Activated CD4-positive, alpha-beta memory T cell treated with anti-CD3 and anti-CD28 coated beads, Interleukin-2, amount 10 ng/mL, durations not matched to agents 7 days and 5 days (primary cell): ENCODE measurements at regions not wholly inside any gene's neighbourhood (a gene's known extent, or its start where the extent isn't known, plus 50 kb on each side); places are given as distances from the start of the nearest gene placed in this dataset.
"Not testable (repeated sequence)": the region's sequence is repeated elsewhere in the genome, so short reads cannot be mapped to it uniquely, and the experiment has no call there.

Source experiments
- CTCF ChIA-PET: fragments of 350-600 bp; sonication (Branson Sonifier 250); formaldehyde crosslinking; loops from one replicate; lab custom pipeline; 2021; ENCODE audit warnings: antibody characterized with exemption, inconsistent platforms; lab: Charles Lee
- POLR2A ChIA-PET: fragments of 350-600 bp; sonication (Branson Sonifier 250); formaldehyde crosslinking; loops from one replicate; lab custom pipeline; 2021; ENCODE audit warnings: antibody characterized with exemption; lab: Charles Lee
- DNase-seq: peaks from one replicate; pipeline ENCODE4 v3.0.0-alpha.2; 2020
- H3K27ac Mint-ChIP-seq: one replicate; pipeline ENCODE4 v1.8.0; 2021; ENCODE audit warnings: mild to moderate bottlenecking, mixed read lengths
- H3K27me3 Mint-ChIP-seq: one replicate; pipeline ENCODE4 v1.8.0; 2021; ENCODE audit warnings: mixed read lengths
- H3K36me3 Mint-ChIP-seq: one replicate; pipeline ENCODE4 v1.8.0; 2021; ENCODE audit warnings: low read depth, mixed read lengths
- H3K4me1 Mint-ChIP-seq: one replicate; pipeline ENCODE4 v1.8.0; 2021; ENCODE audit warnings: mixed read lengths
- H3K4me3 Mint-ChIP-seq: one replicate; pipeline ENCODE4 v1.8.0; 2021; ENCODE audit warnings: mild to moderate bottlenecking, mixed read lengths
- H3K9me3 Mint-ChIP-seq: one replicate; pipeline ENCODE4 v1.8.0; 2021; ENCODE audit warnings: mixed read lengths

- Mint-ChIP-seq H3K27ac (no peak overlapping the region), H3K27me3 (peaks cover 3% of the 10 kb centered on the region), H3K4me3 (no peak overlapping the region), H3K4me1 (no peaks in the 10 kb centered on the region), H3K9me3 (no peaks in the 10 kb centered on the region), H3K36me3 (no peaks in the 10 kb centered on the region)
- no peak for DNase-seq
- ChIA-PET CTCF (no interaction called here), POLR2A (no interaction called here)
Measured at GRCh38 chr6:119842191-119842590, 492.6 kb upstream of the MAN1A1 start.

DNA sequence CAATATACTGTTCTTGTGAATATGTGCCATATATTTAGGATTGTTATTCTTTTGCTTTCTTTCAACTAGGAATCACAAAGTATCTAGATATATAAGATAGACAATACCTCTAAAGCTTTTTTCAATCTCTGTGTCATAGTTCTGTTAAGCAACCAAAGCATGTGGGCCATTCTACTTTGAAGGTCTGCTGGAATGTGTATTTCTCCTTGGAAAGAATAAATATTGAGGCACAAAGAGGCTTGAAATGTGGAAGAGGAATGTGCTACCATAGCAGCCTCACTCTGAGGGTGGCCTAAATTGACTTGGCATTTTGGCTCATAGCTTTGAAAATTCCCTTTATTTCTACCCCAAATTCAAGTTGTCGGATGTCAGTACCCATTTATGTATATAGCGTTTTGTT, 488.5 kb upstream of the MAN1A1 start:
- no peaks in the 10 kb centered on the region for H3K9me3 Mint-ChIP-seq
- ChIA-PET POLR2A (no interaction called here), CTCF (interaction anchor here (0.6 kb wide), 1 partner anchor 17 kb away, joined by 3 read pairs; no protein-coding TSS in a partner anchor)
- no peaks in the 10 kb centered on the region for H3K4me1 Mint-ChIP-seq
- no peak overlapping the region for H3K4me3 Mint-ChIP-seq
- no peak for DNase-seq
- no peak overlapping the region for H3K27ac Mint-ChIP-seq
- peaks cover 4% of the 10 kb centered on the region for H3K27me3 Mint-ChIP-seq
- H3K36me3 Mint-ChIP-seq = no peaks in the 10 kb centered on the region

GRCh38 chr6:119834418-119834817, 484.9 kb upstream of the MAN1A1 start:
- Mint-ChIP-seq H3K4me3 (no peak overlapping the region), H3K27me3 (peaks cover 4% of the 10 kb centered on the region), H3K36me3 (no peaks in the 10 kb centered on the region), H3K27ac (no peak overlapping the region), H3K4me1 (no peaks in the 10 kb centered on the region), H3K9me3 (no peaks in the 10 kb centered on the region)
- ChIA-PET CTCF (interaction anchor here (0.6 kb wide), 1 partner anchor 26 kb away, joined by 3 read pairs; no protein-coding TSS in a partner anchor), POLR2A (no interaction called here)
- no peak for DNase-seq

DNA sequence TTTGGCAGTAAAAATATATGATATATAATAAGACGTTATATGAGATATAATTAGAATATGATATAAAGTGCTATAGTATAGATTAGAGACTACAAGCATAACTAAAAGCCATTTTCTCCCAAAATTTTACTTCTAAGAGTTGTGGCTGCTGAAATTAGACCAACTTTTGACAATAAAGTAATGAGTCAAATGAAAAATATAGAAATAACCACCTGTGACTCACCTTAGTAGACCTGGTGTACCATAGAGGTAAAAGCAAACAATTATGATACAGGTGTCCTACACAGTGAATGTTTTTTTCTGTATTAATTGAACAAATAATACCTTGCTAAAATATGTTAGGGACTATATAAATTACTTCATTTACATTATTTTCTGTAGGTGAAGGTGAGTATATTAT, 482.9 kb upstream of the MAN1A1 start:
- ChIA-PET POLR2A (no interaction called here), CTCF (no interaction called here)
- Mint-ChIP-seq H3K36me3 (no peaks in the 10 kb centered on the region), H3K4me1 (no peaks in the 10 kb centered on the region), H3K9me3 (no peaks in the 10 kb centered on the region), H3K27me3 (peaks cover 1% of the 10 kb centered on the region), H3K4me3 (no peak overlapping the region), H3K27ac (no peak overlapping the region)
- no peak for DNase-seq

DNA sequence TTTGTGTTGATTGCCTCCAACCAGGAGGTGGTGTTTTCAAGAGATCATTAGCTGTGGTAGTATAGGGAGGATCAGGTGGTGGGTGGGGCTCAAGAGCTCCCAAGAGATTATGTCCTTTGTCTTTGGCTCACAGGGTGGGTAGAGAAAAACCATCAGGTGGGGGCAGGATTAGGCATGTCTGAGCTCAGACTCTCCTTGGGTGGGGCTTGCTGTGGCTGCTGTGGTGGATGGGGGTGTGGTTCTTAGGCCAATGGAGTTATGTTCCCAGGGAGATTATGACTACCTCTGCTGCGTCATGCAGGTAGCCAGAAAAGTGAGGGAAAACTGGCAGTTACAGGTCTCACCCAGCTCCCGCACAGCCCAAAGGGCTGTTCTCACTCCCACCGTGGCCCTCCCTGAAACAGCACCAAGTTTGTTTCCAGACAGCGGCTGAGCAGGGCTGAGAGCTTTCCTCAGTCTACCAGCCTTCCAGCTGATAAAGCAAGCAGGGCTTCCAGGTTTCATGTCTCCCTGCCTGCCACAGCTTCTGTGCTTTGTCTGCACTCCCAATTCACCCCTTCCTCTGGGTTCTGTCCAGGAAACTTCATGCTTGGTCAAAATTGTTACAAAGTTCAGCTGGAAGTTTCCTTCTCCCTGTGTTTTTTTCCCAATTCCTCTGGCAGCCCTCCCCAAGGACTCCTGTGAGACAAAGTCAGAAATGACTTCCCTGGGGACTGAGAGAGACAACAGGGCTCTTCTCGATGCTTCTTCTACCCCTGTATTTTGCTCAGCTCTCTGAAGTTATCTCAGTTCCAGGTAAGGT, 481.1 kb upstream of the MAN1A1 start:
- CTCF ChIA-PET = no interaction called here
- Mint-ChIP-seq H3K27me3 (peaks cover 5% of the 10 kb centered on the region), H3K9me3 (no peaks in the 10 kb centered on the region), H3K27ac (no peak overlapping the region), H3K4me3 (no peak overlapping the region), H3K36me3 (no peaks in the 10 kb centered on the region), H3K4me1 (no peaks in the 10 kb centered on the region)
- no peak for DNase-seq
- POLR2A ChIA-PET = no interaction called here

DNA sequence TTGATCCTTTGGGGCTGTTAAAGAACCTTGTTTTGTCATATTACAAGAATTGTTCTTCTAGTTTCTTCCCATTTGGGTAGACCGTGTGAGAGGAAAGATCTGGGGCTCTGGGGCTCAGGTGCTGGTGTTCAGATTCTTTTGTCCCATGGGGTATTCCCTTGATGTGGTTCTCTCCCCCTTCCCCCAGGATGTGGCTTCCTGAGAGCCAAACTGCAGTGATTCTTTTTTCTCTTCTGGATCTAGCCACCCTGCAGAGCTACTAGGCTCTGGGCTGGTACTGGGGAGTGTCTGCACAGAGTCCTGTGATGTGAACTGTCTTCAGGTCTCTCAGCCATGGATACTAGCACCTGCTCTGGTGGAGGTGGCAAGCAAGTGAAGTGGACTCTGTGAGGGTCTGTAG, 480.5 kb upstream of the MAN1A1 start:
- POLR2A ChIA-PET = no interaction called here
- CTCF ChIA-PET = no interaction called here
- no peaks in the 10 kb centered on the region for H3K36me3 Mint-ChIP-seq
- H3K27ac Mint-ChIP-seq = no peak overlapping the region
- H3K27me3 Mint-ChIP-seq = peaks cover 4% of the 10 kb centered on the region
- no peaks in the 10 kb centered on the region for H3K4me1 Mint-ChIP-seq
- no peak for DNase-seq
- no peak overlapping the region for H3K4me3 Mint-ChIP-seq
- H3K9me3 Mint-ChIP-seq = no peaks in the 10 kb centered on the region

- CTCF ChIA-PET, H3K27ac Mint-ChIP-seq, H3K9me3 Mint-ChIP-seq, H3K4me1 Mint-ChIP-seq, H3K27me3 Mint-ChIP-seq, DNase-seq, H3K4me3 Mint-ChIP-seq, POLR2A ChIA-PET, H3K36me3 Mint-ChIP-seq: not testable (repeated sequence)
Measured at GRCh38 chr6:119829499-119829898, 479.9 kb upstream of the MAN1A1 start.

- H3K9me3 Mint-ChIP-seq = no peaks in the 10 kb centered on the region
- DNase-seq = no peak
- H3K36me3 Mint-ChIP-seq = no peaks in the 10 kb centered on the region
- no peak overlapping the region for H3K27ac Mint-ChIP-seq
- ChIA-PET POLR2A (no interaction called here), CTCF (no interaction called here)
- H3K4me3 Mint-ChIP-seq = no peak overlapping the region
- H3K4me1 Mint-ChIP-seq = no peaks in the 10 kb centered on the region
- H3K27me3 Mint-ChIP-seq = peaks cover 4% of the 10 kb centered on the region
Measured at GRCh38 chr6:119829006-119829405, 479.4 kb upstream of the MAN1A1 start.

- ChIA-PET CTCF (no interaction called here), POLR2A (no interaction called here)
- Mint-ChIP-seq H3K4me3 (no peak overlapping the region), H3K4me1 (no peaks in the 10 kb centered on the region), H3K27me3 (peaks cover 4% of the 10 kb centered on the region), H3K27ac (no peak overlapping the region), H3K9me3 (no peaks in the 10 kb centered on the region), H3K36me3 (no peaks in the 10 kb centered on the region)
- no peak for DNase-seq
Measured at GRCh38 chr6:119821380-119821779, 471.8 kb upstream of the MAN1A1 start.

DNA sequence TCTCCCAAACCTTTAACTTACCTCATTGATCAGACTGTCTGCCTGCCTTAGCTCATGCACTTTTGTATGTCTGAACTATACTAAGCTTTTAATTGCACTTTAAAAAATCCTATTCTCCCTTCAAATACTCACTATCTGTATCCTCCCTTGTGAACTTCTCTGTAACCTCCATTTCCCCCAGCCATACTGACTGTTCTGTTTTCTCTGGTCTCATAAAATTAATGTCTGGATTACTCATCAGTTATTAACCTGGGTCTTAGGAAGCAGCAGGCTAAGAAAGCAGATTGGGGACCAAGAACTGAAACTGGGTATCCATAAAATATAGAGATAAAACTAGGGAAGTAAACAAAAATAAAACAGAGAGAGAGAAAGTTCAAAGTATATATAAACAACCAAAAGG, 469.3 kb upstream of the MAN1A1 start:
- no peak overlapping the region for H3K4me3 Mint-ChIP-seq
- H3K36me3 Mint-ChIP-seq = no peaks in the 10 kb centered on the region
- no peak overlapping the region for H3K27ac Mint-ChIP-seq
- no peaks in the 10 kb centered on the region for H3K4me1 Mint-ChIP-seq
- H3K27me3 Mint-ChIP-seq = peaks cover 2% of the 10 kb centered on the region
- no peaks in the 10 kb centered on the region for H3K9me3 Mint-ChIP-seq
- CTCF ChIA-PET = no interaction called here
- POLR2A ChIA-PET = no interaction called here
- DNase-seq = no peak

DNA sequence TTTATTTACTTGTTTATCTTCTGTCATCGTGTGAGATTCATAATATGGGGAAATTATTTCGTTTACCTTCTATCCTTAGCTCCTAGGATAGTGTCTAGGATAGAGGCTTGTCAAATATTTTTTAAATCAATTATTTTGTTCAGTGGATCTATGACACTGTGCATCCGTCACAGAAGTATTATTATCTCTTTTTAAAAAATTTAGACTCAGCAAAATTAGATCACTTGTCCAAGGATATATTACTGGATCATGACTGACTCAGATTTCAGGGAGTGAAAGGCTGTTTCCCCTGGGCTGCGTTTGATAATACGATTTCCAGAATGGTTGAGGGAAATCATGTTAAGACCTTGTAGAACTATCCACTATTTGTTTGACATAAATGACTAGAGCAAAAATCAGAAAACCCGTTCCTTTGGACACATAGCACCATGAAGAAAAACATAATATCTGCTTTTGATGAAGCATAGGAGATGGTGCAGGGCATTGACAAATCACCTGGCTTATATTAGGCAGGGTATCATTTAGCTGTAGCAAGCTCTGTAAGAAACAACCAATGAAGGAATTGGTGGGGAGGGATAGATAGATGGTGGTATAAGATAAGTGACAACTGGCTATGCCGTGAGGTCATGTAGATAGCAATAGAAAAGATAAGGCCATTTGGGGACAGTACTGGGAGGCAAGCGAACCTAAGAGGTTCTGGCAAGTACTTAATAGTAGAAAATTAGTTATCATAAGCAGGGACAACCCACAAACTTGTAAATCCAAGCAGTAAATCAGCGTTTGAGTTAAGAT, 465.2 kb upstream of the MAN1A1 start:
- POLR2A ChIA-PET = no interaction called here

DNA sequence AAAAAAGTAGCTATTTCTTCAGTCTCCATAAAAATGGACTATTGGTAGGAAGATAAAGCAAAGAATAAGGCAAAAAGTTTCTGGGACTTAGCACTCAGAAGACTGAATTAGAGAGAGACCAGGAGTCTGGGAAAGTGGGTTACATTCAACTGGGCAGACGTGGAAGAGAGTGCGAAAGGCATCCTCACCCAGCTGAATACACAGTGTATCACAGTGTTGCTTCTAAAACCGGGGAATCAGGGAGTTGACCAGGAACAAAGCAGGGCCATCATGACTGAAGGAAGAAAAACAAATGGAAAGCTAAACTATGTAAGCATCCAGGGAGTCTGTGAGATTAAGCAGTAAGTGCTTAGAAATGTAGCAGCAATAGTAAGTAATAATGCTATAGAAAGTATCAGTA, 452.9 kb upstream of the MAN1A1 start:
- no peak for DNase-seq
- no peak overlapping the region for H3K4me3 Mint-ChIP-seq
- H3K27ac Mint-ChIP-seq = no peak overlapping the region
- H3K9me3 Mint-ChIP-seq = no peaks in the 10 kb centered on the region
- no peaks in the 10 kb centered on the region for H3K36me3 Mint-ChIP-seq
- H3K4me1 Mint-ChIP-seq = no peaks in the 10 kb centered on the region
- H3K27me3 Mint-ChIP-seq = no peaks in the 10 kb centered on the region
- CTCF ChIA-PET = no interaction called here
- POLR2A ChIA-PET = no interaction called here

More for the DNA sequence above, 465.2 kb upstream of the MAN1A1 start:
- no peaks in the 10 kb centered on the region for H3K36me3 Mint-ChIP-seq
- DNase-seq = no peak
- H3K4me3 Mint-ChIP-seq = no peak overlapping the region
- no peaks in the 10 kb centered on the region for H3K27me3 Mint-ChIP-seq
- H3K4me1 Mint-ChIP-seq = no peaks in the 10 kb centered on the region
- no peaks in the 10 kb centered on the region for H3K9me3 Mint-ChIP-seq
- CTCF ChIA-PET = interaction anchor here (0.5 to 0.6 kb wide), 2 partner anchors 35 to 663 kb away, joined by 3 to 5 read pairs; no protein-coding TSS in a partner anchor
- H3K27ac Mint-ChIP-seq = no peak overlapping the region

GRCh38 chr6:119801056-119801455, 451.5 kb upstream of the MAN1A1 start:
- Mint-ChIP-seq H3K9me3 (no peaks in the 10 kb centered on the region), H3K4me3 (no peak overlapping the region)

More at GRCh38 chr6:119801056-119801455, 451.5 kb upstream of the MAN1A1 start:
- ChIA-PET POLR2A (no interaction called here), CTCF (no interaction called here)
- Mint-ChIP-seq H3K27ac (no peak overlapping the region), H3K4me1 (no peaks in the 10 kb centered on the region), H3K36me3 (no peaks in the 10 kb centered on the region), H3K27me3 (no peaks in the 10 kb centered on the region)
- no peak for DNase-seq
